Cardiac muscle cell (in vitro differentiated cells and primary cell): ENCODE measurements at regions not wholly inside any gene's neighbourhood (a gene's known extent, or its start where the extent isn't known, plus 50 kb on each side); places are given as distances from the start of the nearest gene placed in this dataset.

Experiments
- DNase-seq, 2 donors: peaks; one replicate each; pipeline versions ENCODE4 v3.0.0 to v3.0.0-alpha.2; 2010 to 2017; ENCODE audit warnings: low read depth in 1 of 2, low spot score in 1 of 2
- H3K27ac ChIP-seq: fragments of 200-600 bp; sonication (generic); 2 replicates; pipeline ENCODE4 v1.5.1; 2016
- H3K27me3 ChIP-seq: fragments of 200-600 bp; sonication (generic); 2 replicates; pipeline ENCODE4 v1.6.0; 2016; ENCODE audit warnings: control low read depth
- H3K36me3 ChIP-seq: fragments of 200-600 bp; sonication (generic); 2 replicates; pipeline ENCODE4 v1.5.1; 2016; ENCODE audit warnings: control low read depth
- H3K4me1 ChIP-seq: fragments of 200-600 bp; sonication (generic); 2 replicates; pipeline ENCODE4 v1.8.1; 2017; ENCODE audit warnings: low read depth, mild to moderate bottlenecking, mixed run types
- H3K4me3 ChIP-seq: fragments of 200-600 bp; sonication (generic); 2 replicates; pipeline ENCODE4 v1.5.1; 2016; ENCODE audit warnings: mild to moderate bottlenecking
- H3K9me3 ChIP-seq: fragments of 200-600 bp; sonication (generic); 2 replicates; pipeline ENCODE4 v1.5.1; 2017; ENCODE audit warnings: low read depth, mild to moderate bottlenecking, control low read depth
- TF ChIP-seq, protein P1 (sequence below): IDR thresholded peaks from 2 replicates; pipeline ENCODE4 v1.5.1; 2012; ENCODE audit warnings: low read depth, mild to moderate bottlenecking, low read length

DNA sequence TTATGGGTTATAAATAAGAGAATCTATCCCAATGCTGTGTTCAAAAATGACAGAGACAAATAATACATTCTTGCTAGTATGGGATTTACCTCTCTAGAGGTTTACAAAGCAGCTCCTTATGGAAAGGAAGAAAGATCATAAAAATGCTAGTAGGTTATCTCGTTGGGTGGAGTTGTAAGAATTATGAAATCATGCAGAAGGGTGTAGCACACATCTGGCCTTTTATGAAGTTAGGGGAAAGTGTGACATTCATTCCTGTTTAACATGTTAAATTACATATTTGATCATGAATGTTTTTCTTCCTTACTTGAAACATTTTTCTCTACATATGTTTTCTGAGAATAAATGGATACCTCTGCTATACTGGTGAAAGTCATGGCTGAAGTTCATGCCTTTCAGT lies 414.2 kb downstream of the SH3GL2 start:
- no peaks in the 10 kb centered on the region for H3K36me3 ChIP-seq
- no peaks in the 10 kb centered on the region for H3K9me3 ChIP-seq
- TF ChIP-seq, protein P1, sequence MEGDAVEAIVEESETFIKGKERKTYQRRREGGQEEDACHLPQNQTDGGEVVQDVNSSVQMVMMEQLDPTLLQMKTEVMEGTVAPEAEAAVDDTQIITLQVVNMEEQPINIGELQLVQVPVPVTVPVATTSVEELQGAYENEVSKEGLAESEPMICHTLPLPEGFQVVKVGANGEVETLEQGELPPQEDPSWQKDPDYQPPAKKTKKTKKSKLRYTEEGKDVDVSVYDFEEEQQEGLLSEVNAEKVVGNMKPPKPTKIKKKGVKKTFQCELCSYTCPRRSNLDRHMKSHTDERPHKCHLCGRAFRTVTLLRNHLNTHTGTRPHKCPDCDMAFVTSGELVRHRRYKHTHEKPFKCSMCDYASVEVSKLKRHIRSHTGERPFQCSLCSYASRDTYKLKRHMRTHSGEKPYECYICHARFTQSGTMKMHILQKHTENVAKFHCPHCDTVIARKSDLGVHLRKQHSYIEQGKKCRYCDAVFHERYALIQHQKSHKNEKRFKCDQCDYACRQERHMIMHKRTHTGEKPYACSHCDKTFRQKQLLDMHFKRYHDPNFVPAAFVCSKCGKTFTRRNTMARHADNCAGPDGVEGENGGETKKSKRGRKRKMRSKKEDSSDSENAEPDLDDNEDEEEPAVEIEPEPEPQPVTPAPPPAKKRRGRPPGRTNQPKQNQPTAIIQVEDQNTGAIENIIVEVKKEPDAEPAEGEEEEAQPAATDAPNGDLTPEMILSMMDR = no peak
- H3K4me3 ChIP-seq = no peak overlapping the region
- no peak for DNase-seq
- H3K4me1 ChIP-seq = no peaks in the 10 kb centered on the region
- H3K27me3 ChIP-seq = no peaks in the 10 kb centered on the region
- no peak overlapping the region for H3K27ac ChIP-seq

DNA sequence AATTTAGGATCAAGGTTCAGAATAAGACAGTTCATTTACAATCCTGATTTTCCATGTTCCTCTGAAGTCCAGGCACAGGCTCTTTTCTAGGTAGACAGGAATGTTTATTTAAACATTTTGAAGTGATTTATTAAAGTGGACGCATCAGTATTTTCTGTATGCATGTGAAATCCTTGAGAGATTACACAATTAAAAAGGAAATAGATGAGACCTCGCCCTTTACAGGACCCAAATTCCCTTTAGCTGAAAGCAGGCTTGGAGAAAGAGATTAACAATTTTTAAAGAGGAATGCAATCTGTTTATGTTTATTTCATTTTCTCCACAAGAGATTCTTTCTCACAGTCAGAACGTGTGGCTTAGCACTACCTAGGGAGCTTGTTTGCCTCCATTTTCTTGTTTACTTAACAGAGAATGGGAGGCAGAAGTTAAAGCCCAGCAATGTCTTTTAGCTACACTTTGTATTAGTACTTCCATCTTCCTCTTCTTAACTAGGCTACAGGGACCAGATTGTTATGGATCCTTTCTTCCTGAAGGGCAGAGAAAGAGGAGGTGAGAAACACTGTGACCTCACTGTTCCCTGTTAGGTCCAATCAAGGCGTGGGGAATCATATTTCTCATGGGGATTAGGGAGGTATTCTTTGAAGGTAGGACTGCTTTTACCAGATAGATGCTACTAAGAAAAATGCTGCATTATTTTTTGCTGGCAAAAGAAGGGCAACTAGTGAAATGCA lies 416.0 kb downstream of the SH3GL2 start:
- Histone ChIP-seq H3K9me3 (no peaks in the 10 kb centered on the region), H3K4me3 (no peak overlapping the region), H3K36me3 (no peaks in the 10 kb centered on the region), H3K4me1 (no peaks in the 10 kb centered on the region), H3K27me3 (no peaks in the 10 kb centered on the region), H3K27ac (no peak overlapping the region)
- DNase-seq = no peak
- TF ChIP-seq, protein P1 = no peak

DNA sequence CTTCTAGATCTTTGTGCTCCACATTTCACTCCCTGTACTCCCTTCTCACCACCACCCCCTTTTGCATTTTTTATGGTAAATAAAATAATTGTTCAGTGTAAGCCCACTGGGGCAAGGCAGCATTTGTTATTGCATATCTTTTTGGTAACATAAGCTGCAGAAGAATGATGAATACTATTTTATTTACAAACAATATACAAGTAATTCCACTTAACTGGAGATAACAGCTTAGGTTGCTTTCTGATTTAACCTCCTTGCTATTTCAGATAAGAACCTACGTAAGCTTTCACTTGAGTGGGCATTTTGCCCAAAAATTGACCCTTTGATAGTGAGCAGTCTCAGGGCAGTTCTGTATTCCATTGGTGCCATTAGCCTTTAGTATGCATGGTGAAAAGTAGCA lies 417.9 kb downstream of the SH3GL2 start:
- Histone ChIP-seq H3K4me3 (no peak overlapping the region), H3K27me3 (no peaks in the 10 kb centered on the region), H3K27ac (no peak overlapping the region), H3K9me3 (no peaks in the 10 kb centered on the region), H3K36me3 (no peaks in the 10 kb centered on the region), H3K4me1 (no peaks in the 10 kb centered on the region)
- TF ChIP-seq, protein P1 = no peak
- DNase-seq = no peak

DNA sequence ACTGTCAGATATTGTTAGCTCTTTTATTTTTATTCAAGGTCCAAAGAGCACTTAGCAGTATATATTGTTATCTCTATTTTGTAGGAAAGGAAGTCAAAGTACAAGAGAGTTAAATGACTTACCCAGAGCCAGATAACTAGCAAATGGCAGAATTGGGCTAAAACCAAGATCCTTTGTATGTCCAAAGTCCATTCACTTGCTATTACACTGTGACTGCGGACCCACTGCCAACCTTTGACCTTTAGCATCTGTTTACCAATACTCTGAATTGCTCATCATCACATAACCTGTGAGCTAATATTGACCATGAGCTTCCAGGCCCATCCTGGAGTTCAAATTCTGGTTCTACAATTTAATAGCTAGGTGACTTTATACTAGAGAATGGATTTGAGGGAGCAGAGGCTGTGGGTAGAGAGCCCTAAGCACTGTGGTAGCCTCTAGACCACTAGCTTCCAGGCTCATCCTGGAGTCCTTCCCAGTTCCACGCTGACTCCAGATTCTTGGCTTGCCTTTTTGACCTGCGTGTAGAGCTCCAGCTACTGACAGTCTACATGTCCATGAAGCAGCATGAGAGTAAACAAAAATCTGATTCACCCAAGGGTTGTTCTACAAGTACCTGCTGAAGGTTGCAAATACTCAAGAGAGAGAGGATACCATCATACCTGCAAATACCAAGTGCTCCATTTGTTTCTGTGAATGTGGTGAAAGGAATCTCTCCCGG lies 424.0 kb downstream of the SH3GL2 start:
- H3K9me3 ChIP-seq = no peaks in the 10 kb centered on the region
- H3K36me3 ChIP-seq = no peaks in the 10 kb centered on the region
- no peaks in the 10 kb centered on the region for H3K4me1 ChIP-seq
- no peak for DNase-seq
- TF ChIP-seq, protein P1 = no peak
- H3K27ac ChIP-seq = no peak overlapping the region
- peaks cover 33% of the 10 kb centered on the region for H3K27me3 ChIP-seq
- H3K4me3 ChIP-seq = no peak overlapping the region

DNA sequence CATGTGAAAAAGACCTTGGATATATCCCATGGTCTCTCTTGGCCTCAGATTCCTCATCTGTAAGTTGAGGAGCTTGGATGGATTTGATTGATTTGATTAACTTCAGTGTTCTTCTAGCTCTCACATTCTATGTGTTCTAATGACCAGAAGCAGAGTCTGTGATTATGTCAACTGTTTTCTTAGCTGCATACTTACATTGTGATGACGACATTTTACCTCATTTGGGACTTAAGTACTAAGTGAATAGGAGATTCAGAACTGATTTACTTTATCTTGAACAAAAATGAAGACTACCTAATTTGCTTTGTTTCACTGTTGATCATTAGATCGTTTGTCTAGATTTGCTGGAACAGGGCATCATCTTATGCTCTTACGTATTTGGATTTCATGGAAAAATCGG lies 427.7 kb downstream of the SH3GL2 start:
- H3K4me1 ChIP-seq = no peaks in the 10 kb centered on the region
- no peak overlapping the region for H3K4me3 ChIP-seq
- TF ChIP-seq, protein P1 = no peak
- H3K27ac ChIP-seq = no peak overlapping the region
- no peaks in the 10 kb centered on the region for H3K36me3 ChIP-seq
- no peaks in the 10 kb centered on the region for H3K9me3 ChIP-seq
- H3K27me3 ChIP-seq = peaks cover 59% of the 10 kb centered on the region
- DNase-seq = no peak
